ENCODE measurements at regions not wholly inside any gene's neighbourhood (a gene's known extent, or its start where the extent isn't known, plus 50 kb on each side); places are given as distances from the start of the nearest gene placed in this dataset.

DNA sequence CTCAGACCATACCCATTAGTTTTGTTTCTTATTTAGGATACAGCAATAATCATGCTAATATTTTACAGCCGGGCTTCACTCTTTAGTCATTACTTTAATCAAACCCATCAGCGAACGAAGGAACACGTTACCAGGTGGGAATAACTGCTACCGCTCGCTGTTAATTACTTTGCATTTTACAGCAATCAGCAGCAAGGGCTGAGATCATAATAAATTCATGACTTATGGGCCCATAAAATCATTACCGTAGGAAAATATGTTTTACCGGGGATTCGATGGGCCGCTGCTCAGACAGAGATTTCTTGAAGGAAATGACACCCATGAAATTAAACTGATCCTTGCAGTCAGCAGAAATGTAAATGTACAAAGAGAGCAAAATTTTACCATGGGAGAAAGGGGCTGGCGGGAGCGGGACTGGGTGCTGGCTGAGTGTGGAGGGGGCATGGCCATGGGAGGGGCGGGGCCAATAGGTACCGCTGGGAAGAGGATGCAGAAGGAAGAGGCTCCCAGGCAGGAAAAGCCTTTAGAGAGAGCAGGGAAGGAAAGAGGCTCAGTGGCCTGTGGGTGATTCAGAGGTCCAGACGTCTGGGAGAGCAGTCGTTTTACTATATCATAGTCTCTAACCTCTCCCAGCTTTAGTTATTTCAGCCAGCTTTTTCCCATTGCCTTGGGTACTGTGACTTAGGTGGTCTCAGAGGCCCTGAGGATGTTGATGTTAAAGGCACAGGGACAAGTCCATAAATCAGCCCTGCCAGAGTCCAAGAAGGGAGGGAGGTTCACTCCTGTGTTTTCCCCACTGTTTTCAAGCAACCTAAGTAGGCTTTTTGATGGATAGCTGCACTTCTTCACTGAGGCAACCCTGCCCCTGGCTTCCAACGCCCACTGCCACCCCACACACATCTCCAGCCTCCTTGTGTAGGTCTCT lies 258.9 kb downstream of the SEC16B start:
- no peak for DNase-seq (ENCODE audit: low read depth)
- TF ChIP-seq, protein P1, sequence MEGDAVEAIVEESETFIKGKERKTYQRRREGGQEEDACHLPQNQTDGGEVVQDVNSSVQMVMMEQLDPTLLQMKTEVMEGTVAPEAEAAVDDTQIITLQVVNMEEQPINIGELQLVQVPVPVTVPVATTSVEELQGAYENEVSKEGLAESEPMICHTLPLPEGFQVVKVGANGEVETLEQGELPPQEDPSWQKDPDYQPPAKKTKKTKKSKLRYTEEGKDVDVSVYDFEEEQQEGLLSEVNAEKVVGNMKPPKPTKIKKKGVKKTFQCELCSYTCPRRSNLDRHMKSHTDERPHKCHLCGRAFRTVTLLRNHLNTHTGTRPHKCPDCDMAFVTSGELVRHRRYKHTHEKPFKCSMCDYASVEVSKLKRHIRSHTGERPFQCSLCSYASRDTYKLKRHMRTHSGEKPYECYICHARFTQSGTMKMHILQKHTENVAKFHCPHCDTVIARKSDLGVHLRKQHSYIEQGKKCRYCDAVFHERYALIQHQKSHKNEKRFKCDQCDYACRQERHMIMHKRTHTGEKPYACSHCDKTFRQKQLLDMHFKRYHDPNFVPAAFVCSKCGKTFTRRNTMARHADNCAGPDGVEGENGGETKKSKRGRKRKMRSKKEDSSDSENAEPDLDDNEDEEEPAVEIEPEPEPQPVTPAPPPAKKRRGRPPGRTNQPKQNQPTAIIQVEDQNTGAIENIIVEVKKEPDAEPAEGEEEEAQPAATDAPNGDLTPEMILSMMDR (IDR thresholded peaks at IDR 0.05; ENCODE audit: insufficient read depth, low read length) = no peak
- no peak overlapping the region for H3K4me3 ChIP-seq (ENCODE audit: low read depth, low read length)

GRCh38 chr1:177708406-177708805 lies 261.5 kb downstream of the SEC16B start:
- H3K4me3 ChIP-seq (ENCODE audit: low read depth, low read length) = no peak overlapping the region
- TF ChIP-seq, protein P1 (IDR thresholded peaks at IDR 0.05; ENCODE audit: insufficient read depth, low read length) = no peak

DNA sequence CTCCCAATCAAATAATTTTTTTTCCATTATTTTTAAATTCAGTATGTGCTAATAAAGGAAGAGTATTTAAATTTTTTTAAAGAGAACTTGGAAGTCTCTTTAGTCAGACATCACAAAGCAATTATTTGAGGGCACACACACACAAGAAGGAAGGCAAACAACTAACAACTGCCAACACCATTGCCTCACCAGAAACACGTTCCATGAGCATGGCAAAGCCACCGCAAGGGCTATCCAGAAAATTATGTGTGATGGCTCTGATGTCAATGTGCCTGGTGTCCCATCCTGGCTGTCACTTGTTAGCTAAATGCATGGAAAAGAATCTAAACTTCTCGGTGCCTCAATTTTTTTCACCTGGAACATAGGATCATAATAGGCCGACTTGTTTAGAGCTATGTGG lies 262.9 kb downstream of the SEC16B start:
- DNase-seq (ENCODE audit: low read depth) = no peak
- TF ChIP-seq, protein P1 (IDR thresholded peaks at IDR 0.05; ENCODE audit: insufficient read depth, low read length) = no peak
- H3K4me3 ChIP-seq (ENCODE audit: low read depth, low read length) = no peak overlapping the region

More at GRCh38 chr1:177708406-177708805, 261.5 kb downstream of the SEC16B start:
- DNase-seq (ENCODE audit: low read depth) = no peak

GRCh38 chr1:177705839-177706238 lies 264.0 kb downstream of the SEC16B start:
- TF ChIP-seq, protein P1 (IDR thresholded peaks at IDR 0.05; ENCODE audit: insufficient read depth, low read length) = no peak

GRCh38 chr1:177703888-177704446 lies 265.9 kb downstream of the SEC16B start:
- TF ChIP-seq, protein P1 (IDR thresholded peaks at IDR 0.05; ENCODE audit: insufficient read depth, low read length) = no peak
- no peak overlapping the region for H3K4me3 ChIP-seq (ENCODE audit: low read depth, low read length)
- DNase-seq (ENCODE audit: low read depth) = no peak

More at GRCh38 chr1:177705839-177706238, 264.0 kb downstream of the SEC16B start:
- H3K4me3 ChIP-seq (ENCODE audit: low read depth, low read length) = no peak overlapping the region
- no peak for DNase-seq (ENCODE audit: low read depth)

- no peak for DNase-seq (ENCODE audit: low read depth)
Measured at GRCh38 chr1:177701654-177702353, 268.1 kb downstream of the SEC16B start.

More at GRCh38 chr1:177701654-177702353, 268.1 kb downstream of the SEC16B start:
- no peak overlapping the region for H3K4me3 ChIP-seq (ENCODE audit: low read depth, low read length)
- TF ChIP-seq, protein P1 (IDR thresholded peaks at IDR 0.05; ENCODE audit: insufficient read depth, low read length) = no peak

All from fibroblast of the aortic adventitia (primary cell).